B cell (primary cell): ENCODE measurements at regions not wholly inside any gene's neighbourhood (a gene's known extent, or its start where the extent isn't known, plus 50 kb on each side); places are given as distances from the start of the nearest gene placed in this dataset.

Experiments used
- CTCF ChIP-seq: fragments of 200-600 bp; IDR thresholded peaks from one replicate; pipeline ENCODE4 v1.8.0; 2022; ENCODE audit warnings: antibody characterized with exemption, mild to moderate bottlenecking
- EZH2 ChIP-seq: IDR thresholded peaks from 2 replicates; pipeline ENCODE4 v1.6.1; 2012; ENCODE audit warnings: borderline replicate concordance, low read depth, mild to moderate bottlenecking, moderate library complexity, low read length; ENCODE audit not compliant: insufficient read depth, poor library complexity, severe bottlenecking

GRCh38 chr2:83860320-83860719, 598.8 kb downstream of the SUCLG1 start:
- TF ChIP-seq CTCF (no peak), EZH2 (no peak)
